Endothelial cell of umbilical vein (primary cell): ENCODE measurements at regions not wholly inside any gene's neighbourhood (a gene's known extent, or its start where the extent isn't known, plus 50 kb on each side); places are given as distances from the start of the nearest gene placed in this dataset.

ENCODE experiments used
- BruUV-seq: library from RNA; stranded (reverse); fragments of 400-500 nt; replicated peaks from 2 replicates; lab custom pipeline; 2021; lab: Mats Ljungman, UMichigan
- CTCF ChIA-PET: fragments of 300-600, 350-600 bp; sonication (Branson Sonifier 250); formaldehyde crosslinking; loops from one replicate; lab custom pipeline; 2021; ENCODE audit warnings: antibody characterized with exemption, inconsistent platforms; lab: Charles Lee
- POLR2A ChIA-PET: fragments of 300-600, 350-600 bp; sonication (Branson Sonifier 250); formaldehyde crosslinking; loops from one replicate; lab custom pipeline; 2021; ENCODE audit warnings: antibody characterized with exemption, inconsistent platforms; lab: Charles Lee
- DNase-seq: peaks from one replicate; pipeline ENCODE4 v3.0.0-alpha.2; 2011; ENCODE audit warnings: low read depth, low spot score
- FAIRE-seq: peaks from 2 replicates; lab custom pipeline; 2011; peaks lifted over from hg19 to GRCh38; lab: Jason Lieb, UNC
- H2AFZ ChIP-seq: 2 replicates; pipeline ENCODE4 v1.6.0; 2012; ENCODE audit warnings: low read depth, low read length, control low read depth, inconsistent platforms
- H3K27ac ChIP-seq: 2 replicates; pipeline ENCODE4 v1.5.1; 2011; ENCODE audit warnings: low read depth, mild to moderate bottlenecking, control low read depth, low read length, moderate library complexity; ENCODE audit not compliant: insufficient read depth
- H3K27me3 ChIP-seq, 2 experiments: 2 replicates each; pipeline versions ENCODE4 v1.6.0 to v1.6.1; 2011; ENCODE audit warnings: low read length in 2 of 2, mixed read lengths in 1 of 2; ENCODE audit not compliant: control insufficient read depth in 2 of 2, insufficient read depth in 2 of 2
- H3K36me3 ChIP-seq, 2 experiments: 2 replicates in 1 of 2; 3 replicates in 1 of 2; pipeline ENCODE4 v1.5.1; 2011; ENCODE audit warnings: low read length in 2 of 2, mild to moderate bottlenecking in 1 of 2, moderate library complexity in 1 of 2; ENCODE audit not compliant: control insufficient read depth in 2 of 2, insufficient read depth in 2 of 2; ENCODE audit errors: extremely low read depth in 1 of 2
- H3K4me1 ChIP-seq: 3 replicates; pipeline ENCODE4 v1.5.1; 2011; ENCODE audit warnings: mild to moderate bottlenecking, low read length; ENCODE audit not compliant: control insufficient read depth, insufficient read depth; ENCODE audit errors: extremely low read depth
- H3K4me2 ChIP-seq: 2 replicates; pipeline ENCODE4 v1.6.1; 2011; ENCODE audit warnings: low read length, control low read depth, mixed read lengths; ENCODE audit not compliant: insufficient read depth
- H3K4me3 ChIP-seq, 3 experiments: fragments of 200-600 bp in 1 of 3; sonication (generic), shearing (Covaris generic) in 1 of 3; replicated peaks in 1 of 3; 2 replicates each; pipeline ENCODE4 v1.5.1; 2011 to 2016; ENCODE audit warnings: control low read depth in 3 of 3, low read length in 3 of 3, mild to moderate bottlenecking in 2 of 3, inconsistent platforms in 1 of 3, low read depth in 1 of 3, moderate library complexity in 1 of 3; ENCODE audit not compliant: insufficient read depth in 1 of 3
- H3K79me2 ChIP-seq: 2 replicates; pipeline ENCODE4 v1.6.0; 2012; ENCODE audit warnings: low read length, inconsistent platforms; ENCODE audit not compliant: control insufficient read depth, insufficient read depth
- H3K9ac ChIP-seq: replicated peaks from 2 replicates; pipeline ENCODE3; 2011; ENCODE audit warnings: low read length, control low read depth; ENCODE audit not compliant: insufficient read depth; ENCODE audit errors: extremely low read depth
- H3K9me1 ChIP-seq: replicated peaks from 3 replicates; pipeline ENCODE4 v1.6.0; 2011; ENCODE audit warnings: mild to moderate bottlenecking, low read length; ENCODE audit not compliant: control insufficient read depth, insufficient read depth; ENCODE audit errors: extremely low read depth
- H3K9me3 ChIP-seq: replicated peaks from 2 replicates; pipeline ENCODE4 v1.5.1; 2012; ENCODE audit warnings: low read length, inconsistent platforms; ENCODE audit not compliant: control insufficient read depth, insufficient read depth
- H4K20me1 ChIP-seq: replicated peaks from 2 replicates; pipeline ENCODE3; 2011; ENCODE audit warnings: mild to moderate bottlenecking, low read length; ENCODE audit not compliant: control insufficient read depth, insufficient read depth; ENCODE audit errors: extremely low read depth
- EZH2 ChIP-seq: IDR thresholded peaks from 2 replicates; pipeline ENCODE4 v1.6.1; 2012; ENCODE audit warnings: borderline replicate concordance, low read depth, mild to moderate bottlenecking, moderate library complexity, low read length, inconsistent platforms; ENCODE audit not compliant: severe bottlenecking
- FOS ChIP-seq: IDR thresholded peaks from 2 replicates; pipeline ENCODE4 v1.6.1; 2011; ENCODE audit warnings: mild to moderate bottlenecking, low read length, moderate library complexity, borderline replicate concordance; ENCODE audit not compliant: insufficient read depth
- GATA2 ChIP-seq: IDR thresholded peaks from 2 replicates; pipeline ENCODE4 v1.7.0; 2011; ENCODE audit warnings: low read depth, mild to moderate bottlenecking, moderate library complexity, mixed read lengths, low read length; ENCODE audit not compliant: insufficient read length, insufficient read depth
- JUN ChIP-seq: IDR thresholded peaks from 2 replicates; pipeline ENCODE4 v1.6.1; 2011; ENCODE audit warnings: borderline replicate concordance, low read depth; ENCODE audit not compliant: insufficient read length, insufficient read depth
- MYC ChIP-seq: IDR thresholded peaks from one replicate; pipeline ENCODE4 v1.6.1; 2011; ENCODE audit warnings: mild to moderate bottlenecking, low read depth, low read length
- POLR2A ChIP-seq: IDR thresholded peaks from 2 replicates; pipeline ENCODE4 v1.6.1; 2012; ENCODE audit warnings: low read depth, mild to moderate bottlenecking, control low read depth, low read length
- POLR2AphosphoS5 ChIP-seq: IDR thresholded peaks from 2 replicates; pipeline ENCODE4 v1.6.1; 2012; ENCODE audit warnings: low read depth, mild to moderate bottlenecking, control low read depth, low read length, moderate library complexity; ENCODE audit not compliant: insufficient read depth
- dilution Hi-C: fragments of 300-500 bp; cut with MboI; formaldehyde crosslinking; loops from one replicate; pipeline ENCODE4 v1.15.0; 2019; ENCODE audit warnings: low sequenced_read_pairs; ENCODE audit not compliant: extremely low pct_ligation_motif_present
- intact Hi-C: fragments of 100-400 bp; cut with micrococcal nuclease; formaldehyde crosslinking; loops from one replicate; pipeline ENCODE4 v1.10.0; 2022
- TF ChIP-seq, protein P1 (sequence below), 2 donors: IDR thresholded peaks; 1 replicate in 1 of 2; 2 replicates in 1 of 2; pipeline ENCODE4 v1.5.1; 2011; ENCODE audit warnings: low read length in 2 of 2, mild to moderate bottlenecking in 2 of 2, moderate library complexity in 2 of 2, control low read depth in 1 of 2, inconsistent platforms in 1 of 2, low read depth in 1 of 2; ENCODE audit not compliant: insufficient read depth in 1 of 2; ENCODE audit errors: extremely low read depth in 1 of 2
- TF ChIP-seq, protein P2 (sequence below): IDR thresholded peaks from 2 replicates; pipeline ENCODE4 v1.6.1; 2011; ENCODE audit not compliant: insufficient read depth, insufficient read length

DNA sequence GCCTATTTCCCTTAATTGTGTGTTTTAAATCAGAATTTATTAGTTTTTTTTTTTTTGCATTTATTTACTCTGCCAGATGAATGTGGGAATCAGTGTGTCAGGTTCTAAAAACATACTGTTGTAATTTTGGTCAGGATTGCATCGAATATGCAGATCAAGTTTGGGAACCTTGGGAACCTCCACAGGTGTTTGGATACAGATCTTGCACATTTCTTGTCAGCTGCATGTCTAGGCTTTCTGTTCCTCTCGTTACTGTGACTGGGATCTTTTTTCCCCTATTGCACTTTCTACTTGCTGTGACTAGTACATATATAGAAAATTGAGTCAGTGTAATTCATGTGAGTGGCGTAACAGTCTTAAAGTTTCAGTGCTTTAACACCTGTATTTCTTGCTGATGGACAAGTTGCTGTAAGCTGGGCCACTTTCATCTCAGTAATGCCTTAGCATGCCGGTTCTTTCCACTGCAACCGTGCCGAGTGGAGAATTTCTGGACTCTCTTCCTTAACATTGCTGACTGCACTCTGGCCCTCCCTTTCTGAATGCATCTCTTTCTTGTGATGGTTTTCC is 112.5 kb downstream of the TENT4A start:
- H3K27ac ChIP-seq = no peak overlapping the region
- H3K27me3 ChIP-seq = no peaks in the 10 kb centered on the region
- TF ChIP-seq, protein P1, sequence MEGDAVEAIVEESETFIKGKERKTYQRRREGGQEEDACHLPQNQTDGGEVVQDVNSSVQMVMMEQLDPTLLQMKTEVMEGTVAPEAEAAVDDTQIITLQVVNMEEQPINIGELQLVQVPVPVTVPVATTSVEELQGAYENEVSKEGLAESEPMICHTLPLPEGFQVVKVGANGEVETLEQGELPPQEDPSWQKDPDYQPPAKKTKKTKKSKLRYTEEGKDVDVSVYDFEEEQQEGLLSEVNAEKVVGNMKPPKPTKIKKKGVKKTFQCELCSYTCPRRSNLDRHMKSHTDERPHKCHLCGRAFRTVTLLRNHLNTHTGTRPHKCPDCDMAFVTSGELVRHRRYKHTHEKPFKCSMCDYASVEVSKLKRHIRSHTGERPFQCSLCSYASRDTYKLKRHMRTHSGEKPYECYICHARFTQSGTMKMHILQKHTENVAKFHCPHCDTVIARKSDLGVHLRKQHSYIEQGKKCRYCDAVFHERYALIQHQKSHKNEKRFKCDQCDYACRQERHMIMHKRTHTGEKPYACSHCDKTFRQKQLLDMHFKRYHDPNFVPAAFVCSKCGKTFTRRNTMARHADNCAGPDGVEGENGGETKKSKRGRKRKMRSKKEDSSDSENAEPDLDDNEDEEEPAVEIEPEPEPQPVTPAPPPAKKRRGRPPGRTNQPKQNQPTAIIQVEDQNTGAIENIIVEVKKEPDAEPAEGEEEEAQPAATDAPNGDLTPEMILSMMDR (IDR thresholded peaks at IDR 0.05; ENCODE audit: extremely low read depth in 1 of 2, insufficient read depth in 1 of 2, low read depth in 1 of 2, low read length in 2 of 2) = no peak
- TF ChIP-seq MYC = no peak
- TF ChIP-seq POLR2A = no peak
- TF ChIP-seq POLR2AphosphoS5 = no peak
- TF ChIP-seq EZH2 = no peak
- no peak for TF ChIP-seq GATA2
- TF ChIP-seq, protein P2, sequence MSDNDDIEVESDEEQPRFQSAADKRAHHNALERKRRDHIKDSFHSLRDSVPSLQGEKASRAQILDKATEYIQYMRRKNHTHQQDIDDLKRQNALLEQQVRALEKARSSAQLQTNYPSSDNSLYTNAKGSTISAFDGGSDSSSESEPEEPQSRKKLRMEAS = no peak
- no peak for TF ChIP-seq JUN
- no peak for TF ChIP-seq FOS
- H3K79me2 ChIP-seq = no peaks in the 10 kb centered on the region
- dilution Hi-C loops = no loop called here
- no peak overlapping the region for H2AFZ ChIP-seq
- H3K9ac ChIP-seq = no peak overlapping the region
- H3K9me1 ChIP-seq = no peaks in the 10 kb centered on the region
- no peak for DNase-seq
- CTCF ChIA-PET = no interaction called here
- no peaks in the 10 kb centered on the region for H3K4me1 ChIP-seq
- BruUV-seq = no TSS peak
- POLR2A ChIA-PET = no interaction called here
- no peaks in the 10 kb centered on the region for H4K20me1 ChIP-seq
- no peak overlapping the region for H3K4me3 ChIP-seq
- intact Hi-C loops = no loop called here
- no peaks in the 10 kb centered on the region for H3K36me3 ChIP-seq
- no peak overlapping the region for H3K4me2 ChIP-seq
- no peak for FAIRE-seq
- H3K9me3 ChIP-seq = no peaks in the 10 kb centered on the region
